ENCODE measurements at regions not wholly inside any gene's neighbourhood (a gene's known extent, or its start where the extent isn't known, plus 50 kb on each side); places are given as distances from the start of the nearest gene placed in this dataset.
"Not testable (repeated sequence)": the region's sequence is repeated elsewhere in the genome, so short reads cannot be mapped to it uniquely, and the experiment has no call there.

GRCh38 chr4:154029171-154029570, 240.3 kb upstream of the SFRP2 start:
- H3K4me1 ChIP-seq (ENCODE audit: control insufficient read depth in 1 of 2, insufficient read depth in 1 of 2, low read depth in 1 of 2, low read length in 1 of 2) = no peaks in the 10 kb centered on the region

DNA sequence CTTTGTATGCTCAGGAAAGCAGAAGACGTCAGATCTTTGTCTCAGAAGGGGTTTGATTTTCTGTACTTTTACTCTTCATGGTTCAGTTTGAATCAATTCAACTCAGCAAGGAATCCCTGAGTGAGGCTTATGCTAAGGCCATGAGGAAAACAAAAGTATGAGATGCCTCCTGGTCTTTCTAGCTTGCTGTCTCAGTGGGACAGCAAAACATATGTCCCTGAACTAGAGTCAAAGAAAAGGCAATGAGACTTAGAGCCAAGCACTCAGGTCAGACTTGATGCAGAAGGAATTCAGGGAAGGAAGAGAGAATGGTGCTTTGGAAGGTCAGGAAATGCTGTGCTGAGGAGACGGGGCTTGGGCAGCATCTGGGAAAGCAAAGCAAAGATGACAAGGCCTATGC, 236.2 kb upstream of the SFRP2 start:
- H3K27me3 ChIP-seq = peaks cover 11% of the 10 kb centered on the region
- H3K4me1 ChIP-seq (ENCODE audit: control insufficient read depth in 1 of 2, insufficient read depth in 1 of 2, low read depth in 1 of 2, low read length in 1 of 2) = no peaks in the 10 kb centered on the region
- no peak overlapping the region for H3K4me3 ChIP-seq (ENCODE audit: low read depth in 1 of 2, low read length in 1 of 2)
- no peaks in the 10 kb centered on the region for H3K36me3 ChIP-seq
- TF ChIP-seq CTCF (IDR thresholded peaks at IDR 0.05) = no peak
- H3K27ac ChIP-seq = no peak overlapping the region
- no peaks in the 10 kb centered on the region for H3K9me3 ChIP-seq

More at GRCh38 chr4:154029171-154029570, 240.3 kb upstream of the SFRP2 start:
- H3K4me3 ChIP-seq (ENCODE audit: low read depth in 1 of 2, low read length in 1 of 2) = no peak overlapping the region
- no peaks in the 10 kb centered on the region for H3K9me3 ChIP-seq
- no peaks in the 10 kb centered on the region for H3K27me3 ChIP-seq
- H3K27ac ChIP-seq = no peak overlapping the region
- no peak for TF ChIP-seq CTCF (IDR thresholded peaks at IDR 0.05)
- H3K36me3 ChIP-seq = no peaks in the 10 kb centered on the region

DNA sequence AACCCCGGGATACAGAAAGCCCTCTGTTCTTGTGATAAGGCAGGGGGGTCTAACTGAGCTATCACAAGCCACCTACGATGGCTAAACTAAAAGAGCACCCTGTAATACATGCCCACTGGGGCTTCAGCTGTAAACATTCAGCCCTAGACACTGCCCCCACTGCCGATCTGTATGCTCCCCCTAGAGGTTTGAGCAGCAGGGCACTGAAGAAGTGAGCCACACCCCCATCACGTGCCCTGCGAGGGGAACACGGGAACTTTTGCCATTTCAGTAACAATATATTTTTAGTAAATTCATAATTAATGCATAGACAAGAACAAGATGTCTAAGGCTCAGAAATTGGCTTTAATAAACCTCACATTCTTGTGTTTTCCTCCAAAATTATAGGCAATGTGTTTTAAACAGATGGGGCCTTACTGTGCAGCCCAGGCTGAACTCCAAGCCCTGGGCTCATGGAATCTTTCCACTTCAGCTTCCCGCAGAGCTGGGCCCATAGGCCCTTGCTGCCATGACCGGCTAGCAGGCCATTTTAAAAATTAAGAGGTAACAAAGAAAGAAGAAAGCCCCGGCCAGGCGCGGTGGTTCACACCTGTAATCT, 235.3 kb upstream of the SFRP2 start:
- no peak for TF ChIP-seq CTCF (IDR thresholded peaks at IDR 0.05)
- H3K4me1 ChIP-seq (ENCODE audit: control insufficient read depth in 1 of 2, insufficient read depth in 1 of 2, low read depth in 1 of 2, low read length in 1 of 2) = no peaks in the 10 kb centered on the region
- no peak overlapping the region for H3K4me3 ChIP-seq (ENCODE audit: low read depth in 1 of 2, low read length in 1 of 2)
- H3K9me3 ChIP-seq = no peaks in the 10 kb centered on the region
- H3K27ac ChIP-seq = no peak overlapping the region
- no peaks in the 10 kb centered on the region for H3K36me3 ChIP-seq
- H3K27me3 ChIP-seq = peaks cover 11% of the 10 kb centered on the region

GRCh38 chr4:154023671-154024070, 234.8 kb upstream of the SFRP2 start:
- H3K4me3 ChIP-seq (ENCODE audit: low read depth in 1 of 2, low read length in 1 of 2); H3K36me3 ChIP-seq; H3K4me1 ChIP-seq (ENCODE audit: control insufficient read depth in 1 of 2, insufficient read depth in 1 of 2, low read depth in 1 of 2, low read length in 1 of 2); H3K27ac ChIP-seq; H3K9me3 ChIP-seq: not testable (repeated sequence)
- H3K27me3 ChIP-seq = peaks cover 11% of the 10 kb centered on the region

GRCh38 chr4:154019811-154020210, 230.9 kb upstream of the SFRP2 start:
- Histone ChIP-seq H3K27ac (no peak overlapping the region), H3K4me1 (ENCODE audit: control insufficient read depth in 1 of 2, insufficient read depth in 1 of 2, low read depth in 1 of 2, low read length in 1 of 2) (no peaks in the 10 kb centered on the region), H3K36me3 (no peaks in the 10 kb centered on the region), H3K27me3 (peaks cover 28% of the 10 kb centered on the region), H3K4me3 (ENCODE audit: low read depth in 1 of 2, low read length in 1 of 2) (no peak overlapping the region), H3K9me3 (no peaks in the 10 kb centered on the region)
- TF ChIP-seq CTCF (IDR thresholded peaks at IDR 0.05) = no peak

DNA sequence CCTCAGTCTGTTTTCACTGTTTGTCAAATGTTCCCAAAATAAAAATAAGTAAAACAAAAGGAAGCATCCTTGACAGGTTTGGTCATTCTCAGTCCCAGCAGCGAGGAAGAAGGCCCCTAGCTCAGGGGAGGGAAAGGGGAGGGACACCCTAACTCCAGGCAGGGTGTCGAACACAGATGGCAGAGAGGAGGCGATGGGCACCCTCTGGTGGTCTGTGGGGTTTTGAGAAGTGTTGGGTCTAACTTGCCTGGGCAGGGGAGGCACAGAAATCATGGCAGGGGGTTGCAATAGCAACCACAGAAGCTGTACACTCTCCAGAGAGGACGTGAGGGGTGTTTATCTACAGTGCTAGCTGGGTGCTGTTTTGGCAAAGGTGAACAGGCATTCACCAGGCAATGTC, 229.8 kb upstream of the SFRP2 start:
- no peak overlapping the region for H3K4me3 ChIP-seq (ENCODE audit: low read depth in 1 of 2, low read length in 1 of 2)
- H3K9me3 ChIP-seq = no peaks in the 10 kb centered on the region
- H3K27me3 ChIP-seq = peaks cover 35% of the 10 kb centered on the region
- no peaks in the 10 kb centered on the region for H3K4me1 ChIP-seq (ENCODE audit: control insufficient read depth in 1 of 2, insufficient read depth in 1 of 2, low read depth in 1 of 2, low read length in 1 of 2)
- no peak overlapping the region for H3K27ac ChIP-seq
- no peak for TF ChIP-seq CTCF (IDR thresholded peaks at IDR 0.05)
- H3K36me3 ChIP-seq = no peaks in the 10 kb centered on the region

Data from neutrophil (primary cell).